H9 (cell line): ENCODE measurements at regions not wholly inside any gene's neighbourhood (a gene's known extent, or its start where the extent isn't known, plus 50 kb on each side); places are given as distances from the start of the nearest gene placed in this dataset.
A peak's percentile ranks its signal among the peaks of the same experiment; 100 is the strongest.

ENCODE experiments used
- DNase-seq: peaks from one replicate; pipeline ENCODE4 v3.0.0-alpha.2; 2017
- H2AFZ ChIP-seq: one replicate; pipeline ENCODE4 v1.6.1; 2013; ENCODE audit warnings: mild to moderate bottlenecking, low read length, control low read depth, moderate library complexity
- H2AK5ac ChIP-seq: 2 replicates; pipeline ENCODE4 v1.6.1; 2013; ENCODE audit warnings: low read length, control low read depth, mixed read lengths; ENCODE audit not compliant: insufficient read length
- H2BK120ac ChIP-seq: one replicate; pipeline ENCODE4 v1.6.1; 2013; ENCODE audit warnings: low read depth, mild to moderate bottlenecking, low read length, control low read depth, inconsistent platforms; ENCODE audit not compliant: poor library complexity, severe bottlenecking
- H2BK12ac ChIP-seq: 2 replicates; pipeline ENCODE4 v1.6.1; 2013; ENCODE audit warnings: low read length, control low read depth, mixed read lengths, low read depth; ENCODE audit not compliant: insufficient read length
- H2BK15ac ChIP-seq: 2 replicates; pipeline ENCODE4 v1.6.1; 2013; ENCODE audit warnings: low read depth, low read length, control low read depth
- H2BK20ac ChIP-seq: one replicate; pipeline ENCODE4 v1.6.1; 2013; ENCODE audit warnings: low read depth, mild to moderate bottlenecking, low read length, control low read depth, inconsistent platforms; ENCODE audit not compliant: poor library complexity, severe bottlenecking
- H2BK5ac ChIP-seq: 2 replicates; pipeline ENCODE4 v1.6.1; 2013; ENCODE audit warnings: low read length, control low read depth, mixed read lengths; ENCODE audit not compliant: insufficient read length
- H3K14ac ChIP-seq: 2 replicates; pipeline ENCODE4 v1.6.1; 2013; ENCODE audit warnings: low read length, control low read depth; ENCODE audit not compliant: insufficient read depth
- H3K18ac ChIP-seq: 2 replicates; pipeline ENCODE4 v1.6.1; 2013; ENCODE audit warnings: low read depth, mild to moderate bottlenecking, mixed read lengths, low read length, control low read depth; ENCODE audit not compliant: insufficient read length
- H3K23ac ChIP-seq: 2 replicates; pipeline ENCODE4 v1.6.1; 2013; ENCODE audit warnings: low read length, control low read depth, mixed read lengths, low read depth; ENCODE audit not compliant: insufficient read length
- H3K23me2 ChIP-seq: 2 replicates; pipeline ENCODE4 v1.6.1; 2013; ENCODE audit warnings: low read depth, mild to moderate bottlenecking, mixed read lengths, low read length, control low read depth; ENCODE audit not compliant: insufficient read length, poor library complexity, severe bottlenecking
- H3K27ac ChIP-seq: 2 replicates; pipeline ENCODE4 v1.5.1; 2013; ENCODE audit warnings: low read length, control low read depth, mixed read lengths, low read depth; ENCODE audit not compliant: insufficient read length
- H3K27me3 ChIP-seq: 2 replicates; pipeline ENCODE4 v1.6.1; 2013; ENCODE audit warnings: low read length, control low read depth, inconsistent platforms; ENCODE audit not compliant: insufficient read depth
- H3K4ac ChIP-seq: 2 replicates; pipeline ENCODE4 v1.6.1; 2013; ENCODE audit warnings: low read depth, mild to moderate bottlenecking, control low read depth, inconsistent platforms, low read length, moderate library complexity
- H3K4me1 ChIP-seq: 2 replicates; pipeline ENCODE4 v1.6.1; 2013; ENCODE audit warnings: low read length, control low read depth, inconsistent platforms; ENCODE audit not compliant: insufficient read depth
- H3K4me2 ChIP-seq: 2 replicates; pipeline ENCODE4 v1.6.1; 2013; ENCODE audit warnings: low read length, control low read depth, mixed read lengths; ENCODE audit not compliant: insufficient read length, insufficient read depth
- H3K56ac ChIP-seq: 2 replicates; pipeline ENCODE4 v1.6.1; 2013; ENCODE audit warnings: low read depth, mild to moderate bottlenecking, mixed read lengths, low read length, control low read depth; ENCODE audit not compliant: insufficient read length
- H3K79me1 ChIP-seq: 2 replicates; pipeline ENCODE4 v1.6.1; 2013; ENCODE audit warnings: low read depth, mild to moderate bottlenecking, moderate library complexity, low read length, control low read depth, inconsistent platforms; ENCODE audit not compliant: insufficient read depth, poor library complexity, severe bottlenecking
- H3K79me2 ChIP-seq: 2 replicates; pipeline ENCODE4 v1.6.1; 2013; ENCODE audit warnings: low read length, control low read depth, inconsistent platforms; ENCODE audit not compliant: insufficient read depth
- H3K9ac ChIP-seq: 2 replicates; pipeline ENCODE4 v1.6.1; 2013; ENCODE audit warnings: low read length, control low read depth, mixed read lengths; ENCODE audit not compliant: insufficient read length; ENCODE audit errors: extremely low read depth
- H3K9me3 ChIP-seq: one replicate; pipeline ENCODE4 v1.6.1; 2013; ENCODE audit warnings: low read depth, low read length, inconsistent platforms; ENCODE audit not compliant: control insufficient read depth
- H3T11ph ChIP-seq: one replicate; pipeline ENCODE4 v1.6.1; 2013; ENCODE audit warnings: mild to moderate bottlenecking, low read length, control low read depth, inconsistent platforms
- H4K20me1 ChIP-seq: one replicate; pipeline ENCODE4 v1.6.1; 2013; ENCODE audit not compliant: control insufficient read depth, insufficient read length, insufficient read depth
- H4K5ac ChIP-seq: 2 replicates; pipeline ENCODE4 v1.6.1; 2013; ENCODE audit warnings: low read depth, mild to moderate bottlenecking, mixed read lengths, low read length, control low read depth; ENCODE audit not compliant: insufficient read length
- H4K8ac ChIP-seq: replicated peaks from 2 replicates; pipeline ENCODE4 v1.6.1; 2013; ENCODE audit warnings: low read length, control low read depth, mixed read lengths, low read depth; ENCODE audit not compliant: insufficient read length
- H4K91ac ChIP-seq: 2 replicates; pipeline ENCODE4 v1.6.1; 2013; ENCODE audit warnings: low read depth, mild to moderate bottlenecking, moderate library complexity, mixed read lengths, low read length, control low read depth; ENCODE audit not compliant: insufficient read length
- H3K27ac Mint-ChIP-seq, 3 experiments: 2 replicates in 2 of 3; 3 replicates in 1 of 3; pipeline ENCODE4 v1.8.0; 2020 to 2021; ENCODE audit warnings: mixed read lengths in 3 of 3, mild to moderate bottlenecking in 1 of 3, moderate library complexity in 1 of 3
- H3K27me3 Mint-ChIP-seq: 2 replicates; pipeline ENCODE4 v1.8.0; 2021; ENCODE audit warnings: low read depth, mild to moderate bottlenecking, moderate library complexity, mixed read lengths
- H3K36me3 Mint-ChIP-seq, 3 experiments: 2 replicates in 2 of 3; 3 replicates in 1 of 3; pipeline ENCODE4 v1.8.0; 2020 to 2021; ENCODE audit warnings: low read depth in 3 of 3, mixed read lengths in 3 of 3; ENCODE audit not compliant: insufficient read depth in 1 of 3
- H3K4me1 Mint-ChIP-seq, 2 experiments: 2 replicates each; pipeline ENCODE4 v1.8.0; 2020; ENCODE audit warnings: mixed read lengths in 2 of 2
- H3K4me3 Mint-ChIP-seq, 2 experiments: 2 replicates in 1 of 2; 3 replicates in 1 of 2; pipeline ENCODE4 v1.8.0; 2020 to 2021; ENCODE audit warnings: mild to moderate bottlenecking in 2 of 2, mixed read lengths in 2 of 2, moderate library complexity in 1 of 2
- H3K9me3 Mint-ChIP-seq, 2 experiments: 2 replicates in 1 of 2; 3 replicates in 1 of 2; pipeline ENCODE4 v1.8.0; 2020; ENCODE audit warnings: mild to moderate bottlenecking in 2 of 2, mixed read lengths in 2 of 2, moderate library complexity in 1 of 2
- WGBS: extraction: QIAGEN DNeasy Blood & Tissue Kit; methylation state at CpG from one replicate; pipeline ENCODE4 v1.1.7; 2013; ENCODE audit warnings: missing lambda C conversion rate, low lambda C conversion rate, mixed read lengths; ENCODE audit not compliant: insufficient read length; ENCODE audit errors: extremely low coverage; 5-methylcytosine and 5-hydroxymethylcytosine counted together
- TF ChIP-seq, protein P1 (sequence below): fragments of 200-600 bp; sonication (generic); conservative IDR thresholded peaks from 3 replicates; pipeline ENCODE4 v1.8.0; 2021; ENCODE audit warnings: antibody characterized with exemption, mild to moderate bottlenecking

GRCh38 chrX:3548765-3549391 is 164.6 kb downstream of the PRKX start:
- Histone ChIP-seq H3K27ac (no peak overlapping the region), H3K23me2 (no peaks in the 10 kb centered on the region), H2BK15ac (no peak overlapping the region), H3K18ac (no peak overlapping the region), H2BK20ac (no peak overlapping the region), H4K8ac (no peak overlapping the region), H3K79me1 (no peaks in the 10 kb centered on the region), H4K91ac (no peak overlapping the region), H3K56ac (no peak overlapping the region), H2BK120ac (no peak overlapping the region), H3K14ac (no peak overlapping the region), H2BK12ac (no peak overlapping the region), H3K27me3 (no peaks in the 10 kb centered on the region), H3K79me2 (no peaks in the 10 kb centered on the region), H2BK5ac (no peak overlapping the region), H3T11ph (no peak overlapping the region), H2AFZ (no peak overlapping the region), H4K20me1 (no peaks in the 10 kb centered on the region), H3K9ac (no peak overlapping the region), H3K4me1 (no peaks in the 10 kb centered on the region), H4K5ac (no peak overlapping the region), H3K4ac (no peak overlapping the region), H2AK5ac (no peak overlapping the region), H3K4me2 (no peak overlapping the region), H3K23ac (no peak overlapping the region), H3K9me3 (no peaks in the 10 kb centered on the region)
- WGBS, result no CpG with 5 or more reads among the region's 15 CpGs
- Mint-ChIP-seq H3K27me3 (peaks cover 11% of the 10 kb centered on the region), H3K36me3 (no peaks in the 10 kb centered on the region), H3K4me3 (peak overlapping the region in 1 of 2 experiments; percentile 48; a peak in 2 of 5 replicates), H3K27ac (0 out of 7 replicates have a peak overlapping the region, but pooled peaks of 1 of the 3 experiments have one; percentile 3), H3K4me1 (peaks cover 21 to 22% of the 10 kb centered on the region in 2 experiments), H3K9me3 (0 out of 5 replicates have a peak, but pooled peaks cover 0 to 3% of the 10 kb centered on the region in 2 experiments)
- TF ChIP-seq, protein P1, sequence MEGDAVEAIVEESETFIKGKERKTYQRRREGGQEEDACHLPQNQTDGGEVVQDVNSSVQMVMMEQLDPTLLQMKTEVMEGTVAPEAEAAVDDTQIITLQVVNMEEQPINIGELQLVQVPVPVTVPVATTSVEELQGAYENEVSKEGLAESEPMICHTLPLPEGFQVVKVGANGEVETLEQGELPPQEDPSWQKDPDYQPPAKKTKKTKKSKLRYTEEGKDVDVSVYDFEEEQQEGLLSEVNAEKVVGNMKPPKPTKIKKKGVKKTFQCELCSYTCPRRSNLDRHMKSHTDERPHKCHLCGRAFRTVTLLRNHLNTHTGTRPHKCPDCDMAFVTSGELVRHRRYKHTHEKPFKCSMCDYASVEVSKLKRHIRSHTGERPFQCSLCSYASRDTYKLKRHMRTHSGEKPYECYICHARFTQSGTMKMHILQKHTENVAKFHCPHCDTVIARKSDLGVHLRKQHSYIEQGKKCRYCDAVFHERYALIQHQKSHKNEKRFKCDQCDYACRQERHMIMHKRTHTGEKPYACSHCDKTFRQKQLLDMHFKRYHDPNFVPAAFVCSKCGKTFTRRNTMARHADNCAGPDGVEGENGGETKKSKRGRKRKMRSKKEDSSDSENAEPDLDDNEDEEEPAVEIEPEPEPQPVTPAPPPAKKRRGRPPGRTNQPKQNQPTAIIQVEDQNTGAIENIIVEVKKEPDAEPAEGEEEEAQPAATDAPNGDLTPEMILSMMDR, result peak; percentile 53
- no peak for DNase-seq
